ENCODE measurements at regions not wholly inside any gene's neighbourhood (a gene's known extent, or its start where the extent isn't known, plus 50 kb on each side); places are given as distances from the start of the nearest gene placed in this dataset.

DNA sequence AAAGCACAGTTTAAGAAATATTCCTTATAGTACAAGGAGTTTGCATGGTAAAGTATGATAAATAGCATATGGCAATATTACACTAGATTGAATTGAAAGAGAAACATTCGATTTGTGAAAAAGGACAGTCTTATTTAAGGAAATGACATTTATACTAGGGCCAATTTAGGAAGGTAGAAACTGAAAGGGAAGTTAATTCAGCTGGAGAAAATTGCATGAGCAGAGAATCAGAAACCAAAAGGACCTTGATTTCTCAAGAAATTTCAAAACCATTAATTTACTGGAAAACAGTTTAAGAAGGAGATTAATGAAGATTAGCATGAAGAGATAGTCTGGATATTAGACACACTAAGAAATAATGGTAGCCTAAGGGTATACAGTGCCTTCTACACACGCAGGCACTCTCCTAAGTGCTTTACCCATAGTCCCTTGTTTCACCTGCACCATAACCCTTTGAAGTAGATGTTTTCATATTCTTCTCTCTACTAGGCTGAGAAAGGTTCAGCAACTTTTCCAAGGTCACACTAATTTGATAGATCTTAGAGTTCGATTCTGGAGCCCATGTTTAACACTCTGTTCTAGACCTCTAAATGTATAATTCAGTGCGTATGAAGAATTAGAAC, 259.1 kb upstream of the SLIT2 start:
- no peak for DNase-seq (ENCODE audit: low read depth)

DNA sequence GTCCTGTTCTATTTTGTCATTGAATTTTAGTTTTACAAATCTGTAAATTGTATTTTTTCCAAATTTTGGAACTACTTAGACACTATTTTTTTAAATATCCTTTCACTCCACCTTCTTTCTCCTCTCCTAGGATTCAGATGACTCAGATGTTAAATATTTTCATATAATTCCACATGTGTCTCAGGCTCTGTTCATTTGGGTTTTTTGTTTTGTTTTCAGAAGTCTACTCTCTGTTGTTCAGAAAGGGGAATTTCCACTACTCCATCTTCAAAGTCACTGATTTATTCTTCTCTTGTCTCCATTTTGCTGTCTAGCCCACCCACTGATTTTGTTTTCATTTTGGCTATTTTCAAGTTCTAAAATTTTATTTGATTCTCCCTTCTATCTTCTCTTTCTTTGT, 264.0 kb upstream of the SLIT2 start:
- no peak for DNase-seq (ENCODE audit: low read depth)

DNA sequence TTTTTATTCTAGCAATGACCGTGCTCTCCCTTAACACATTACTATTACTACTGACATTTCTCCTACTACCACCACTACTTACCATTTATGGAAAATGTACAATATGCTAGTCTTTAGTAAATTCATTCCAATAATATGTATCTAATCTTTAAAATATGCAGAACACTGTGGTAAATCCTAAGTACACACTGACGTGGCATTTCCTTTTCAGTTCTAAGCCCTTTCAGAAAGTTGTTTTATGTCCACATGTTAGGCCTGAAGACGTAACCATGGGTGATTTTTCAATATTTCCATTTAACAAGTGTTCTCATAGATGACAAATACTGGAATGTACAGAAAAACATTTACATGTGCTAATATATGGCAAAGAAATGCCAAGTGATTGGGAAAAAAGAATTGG, 268.6 kb upstream of the SLIT2 start:
- DNase-seq (ENCODE audit: low read depth) = no peak

DNA sequence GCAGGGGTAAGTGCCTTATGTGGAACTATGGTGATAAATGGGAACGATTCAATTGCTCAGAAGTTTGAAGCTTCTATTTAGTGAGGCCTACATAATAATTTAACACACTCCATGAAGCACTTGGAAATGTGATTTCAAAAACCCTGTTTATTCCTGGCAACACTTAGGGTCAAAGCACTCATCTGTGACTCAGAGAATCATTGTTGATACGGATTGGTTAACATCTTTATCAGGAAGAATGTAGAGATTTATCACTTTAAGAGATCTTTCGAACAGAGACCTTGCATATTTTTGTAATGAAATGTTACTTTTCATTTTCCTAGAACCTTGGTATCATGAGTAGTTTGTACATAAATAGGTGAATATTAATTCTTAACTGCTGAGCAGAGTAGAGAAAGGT, 269.1 kb upstream of the SLIT2 start:
- no peak for DNase-seq (ENCODE audit: low read depth)

DNA sequence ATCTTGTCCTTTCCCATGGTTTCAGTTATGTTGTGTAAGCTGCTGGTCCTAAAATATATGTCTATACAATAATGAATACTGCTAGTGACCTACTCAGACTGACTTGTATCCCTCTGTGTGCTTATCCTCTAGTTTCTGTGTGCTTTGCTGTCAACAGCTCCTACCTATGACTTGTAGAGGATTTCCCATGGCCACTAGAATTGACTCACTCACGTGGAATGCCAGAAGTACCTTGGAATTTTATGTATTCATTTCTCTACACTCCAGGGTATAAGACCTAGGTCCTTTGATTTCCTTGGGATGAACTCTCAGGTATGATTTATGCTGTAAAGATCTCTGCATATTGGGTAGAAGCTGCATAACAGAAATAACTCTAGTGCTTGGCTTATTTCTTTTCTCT, 279.9 kb upstream of the SLIT2 start:
- DNase-seq (ENCODE audit: low read depth) = no peak

DNA sequence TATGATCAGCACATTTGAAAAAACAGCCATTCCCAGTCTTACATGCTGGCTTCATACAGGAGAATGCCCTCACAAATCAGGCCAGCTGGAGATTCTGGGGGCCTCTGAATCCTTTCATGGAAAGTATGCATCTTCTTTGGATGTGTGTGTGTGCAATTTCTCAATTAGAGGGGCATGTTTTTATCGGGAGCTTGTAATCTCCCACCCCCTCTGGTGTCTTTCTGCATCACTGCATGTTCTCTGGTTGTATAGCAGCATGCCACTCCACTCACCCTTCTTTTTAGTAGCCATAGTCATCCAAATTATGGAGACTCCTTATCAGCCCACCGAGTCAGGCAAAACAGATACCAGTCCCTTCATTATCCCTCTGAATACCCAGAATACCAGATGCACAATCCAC, 282.2 kb upstream of the SLIT2 start:
- no peak for DNase-seq (ENCODE audit: low read depth)

DNA sequence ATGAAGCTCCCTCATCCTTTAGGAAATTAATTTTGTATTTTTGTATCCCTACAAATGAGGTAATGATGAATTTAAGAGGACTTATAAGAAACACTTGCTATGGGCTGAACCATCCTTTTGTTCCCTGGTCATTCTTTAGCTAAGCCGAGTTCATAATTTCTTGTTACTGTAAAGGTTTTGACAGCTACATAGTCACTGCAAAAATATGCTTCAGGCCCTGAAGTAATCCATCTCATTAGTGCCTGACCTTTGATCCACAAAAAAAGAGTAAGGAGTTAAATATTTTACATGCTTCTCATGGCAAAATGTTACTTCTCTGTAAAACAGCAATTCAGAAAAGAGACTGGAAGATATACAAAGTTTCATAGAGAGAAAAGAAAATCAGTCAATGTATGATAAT, 290.6 kb upstream of the SLIT2 start:
- DNase-seq (ENCODE audit: low read depth) = no peak

DNA sequence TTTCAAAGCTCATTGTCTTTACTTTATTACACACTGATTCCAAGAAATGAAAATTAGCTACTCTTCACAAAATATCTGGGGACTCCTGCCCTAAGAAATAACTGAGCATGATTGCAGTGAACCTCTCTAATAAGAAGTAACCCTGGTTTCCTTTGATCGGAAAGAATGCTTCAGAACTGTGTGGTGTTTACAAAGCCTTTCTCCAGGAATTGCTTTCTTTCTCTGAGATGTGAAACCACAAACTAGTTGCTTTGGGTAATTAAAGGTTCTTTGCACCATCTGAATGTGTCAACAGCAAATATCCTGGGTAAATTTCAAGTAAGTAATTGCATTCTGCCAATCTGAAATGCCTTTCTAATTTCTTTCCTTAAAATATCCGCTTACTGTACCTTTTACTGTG, 292.9 kb upstream of the SLIT2 start:
- DNase-seq (ENCODE audit: low read depth) = no peak

DNA sequence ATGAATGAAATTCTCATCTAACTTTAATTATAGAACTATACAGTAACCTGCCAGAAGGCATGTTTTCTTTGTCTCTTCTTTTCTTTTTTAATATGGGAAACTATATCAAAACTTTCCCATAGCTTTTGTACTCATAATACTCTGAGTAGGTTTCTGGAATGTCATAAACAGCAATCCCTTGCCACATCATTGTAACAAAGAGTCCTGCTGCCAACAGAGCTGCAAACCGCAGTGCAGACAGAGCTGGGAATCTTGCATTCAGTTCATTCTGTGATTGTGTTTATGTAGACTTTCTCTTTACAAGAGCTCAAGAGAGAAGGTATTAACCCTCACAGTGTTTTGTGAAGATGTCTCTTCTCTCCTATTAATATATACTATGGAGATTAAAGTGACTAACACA, 304.4 kb upstream of the SLIT2 start:
- no peak for DNase-seq (ENCODE audit: low read depth)

DNA sequence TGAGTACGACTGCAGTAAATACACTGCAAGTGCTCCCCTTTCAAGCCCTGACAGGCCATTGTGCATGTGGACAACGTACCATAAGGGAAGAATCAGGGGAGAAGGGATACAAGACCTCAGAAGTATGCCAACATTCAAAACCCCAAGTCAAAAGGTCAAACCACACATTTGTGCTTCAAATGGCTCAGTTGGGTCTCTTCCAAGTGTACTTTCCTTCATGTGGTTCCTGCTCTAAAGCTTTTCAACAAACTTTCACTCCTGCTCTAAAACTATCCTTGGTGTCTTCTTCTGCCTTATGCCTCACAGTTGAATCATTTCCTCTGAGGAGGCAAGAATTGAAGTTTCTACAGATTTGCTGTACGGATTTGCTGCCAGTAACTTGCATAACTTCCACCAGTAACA, 305.7 kb upstream of the SLIT2 start:
- DNase-seq (ENCODE audit: low read depth) = no peak

DNA sequence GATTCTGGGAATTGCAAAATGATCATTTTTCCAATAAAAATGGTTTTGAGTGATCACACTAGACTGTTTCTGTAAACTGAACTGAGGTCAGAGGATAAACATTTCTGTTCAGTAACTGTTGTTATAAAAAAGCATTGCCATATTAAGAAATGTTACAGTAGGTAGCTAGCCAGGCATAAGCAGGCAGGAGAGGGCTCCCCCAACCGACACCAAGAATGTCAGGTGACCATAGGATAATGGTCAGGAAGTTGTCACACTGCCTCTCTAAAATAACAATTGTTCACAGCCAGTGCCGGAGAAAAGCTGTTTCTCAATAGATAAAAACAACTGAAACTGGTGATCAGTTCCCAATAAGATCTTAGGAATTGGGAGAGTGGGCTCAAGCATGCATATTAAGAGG, 306.2 kb upstream of the SLIT2 start:
- no peak for DNase-seq (ENCODE audit: low read depth)

DNA sequence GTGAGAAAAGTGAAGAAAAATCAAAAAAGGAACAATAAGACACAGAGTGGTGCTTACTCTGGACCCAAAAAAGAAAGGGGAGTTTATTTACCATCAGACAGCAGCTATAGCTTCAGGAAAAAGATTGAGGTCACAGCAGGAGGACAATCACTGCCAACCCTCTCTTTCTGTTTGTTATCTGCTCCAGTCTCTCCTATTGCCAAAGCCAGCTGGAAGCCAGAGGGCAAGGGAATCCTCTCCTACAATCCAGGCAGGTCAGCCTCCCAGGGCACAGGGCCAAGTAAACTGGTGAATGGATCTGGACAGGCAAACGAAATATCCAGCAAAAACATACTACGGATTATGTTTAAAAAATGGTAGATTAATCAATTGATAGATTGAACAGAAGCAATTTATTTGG, 306.9 kb upstream of the SLIT2 start:
- DNase-seq (ENCODE audit: low read depth) = no peak

DNA sequence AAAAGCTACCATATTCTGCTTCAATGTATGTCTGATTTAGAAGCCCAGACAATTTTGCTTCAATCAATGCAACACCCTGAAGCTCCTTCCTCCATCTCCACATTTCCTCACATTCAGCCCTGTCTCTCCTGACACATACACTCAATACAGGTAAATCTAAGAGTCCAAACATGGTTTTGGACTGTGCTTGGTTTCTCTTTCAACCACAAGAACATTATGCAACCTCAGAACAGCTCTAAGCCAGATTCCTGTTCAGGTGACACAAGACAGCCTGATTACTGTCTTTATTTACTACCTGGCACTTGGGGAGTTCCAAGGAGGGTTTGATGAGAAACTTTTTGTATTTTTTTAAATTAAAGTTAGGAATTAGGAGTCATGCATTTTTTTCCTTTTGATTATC, 307.5 kb upstream of the SLIT2 start:
- no peak for DNase-seq (ENCODE audit: low read depth)

DNA sequence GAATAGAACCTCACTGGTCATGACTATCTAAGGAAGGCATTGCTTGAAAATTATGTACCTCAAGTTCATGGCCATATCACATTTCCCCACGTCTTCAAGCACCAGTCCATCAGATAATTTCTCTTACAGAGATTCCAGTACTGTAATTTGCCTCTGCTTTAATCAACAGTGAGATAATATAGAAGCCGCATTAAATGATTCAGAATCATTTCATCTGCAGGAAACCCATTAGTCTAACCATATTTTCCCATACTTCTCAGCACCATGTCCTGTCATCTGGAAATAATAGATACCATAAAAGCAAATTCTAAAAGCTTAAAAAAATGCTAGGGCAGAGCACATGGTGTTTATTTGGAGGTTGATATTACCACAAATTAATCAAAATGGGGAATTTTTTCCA, 310.3 kb upstream of the SLIT2 start:
- no peak for DNase-seq (ENCODE audit: low read depth)

DNA sequence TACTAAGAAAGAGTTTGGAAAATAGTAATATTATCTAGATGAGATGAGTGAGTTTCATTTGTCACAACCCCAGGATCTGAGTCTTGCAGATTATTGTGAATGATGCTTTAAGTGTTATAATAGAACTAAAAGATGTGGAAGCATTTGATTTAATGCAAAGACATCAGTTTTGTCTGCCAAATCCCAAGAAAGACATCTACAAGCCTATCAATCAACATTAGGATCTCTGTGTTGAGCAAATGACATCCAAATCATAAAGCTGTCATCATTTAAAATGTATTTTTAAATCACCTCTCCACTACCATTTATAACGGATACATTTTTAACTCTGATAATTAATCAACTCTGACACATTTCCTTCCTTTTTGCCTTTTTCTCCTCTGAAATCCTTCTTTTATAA, 310.8 kb upstream of the SLIT2 start:
- DNase-seq (ENCODE audit: low read depth) = no peak

DNA sequence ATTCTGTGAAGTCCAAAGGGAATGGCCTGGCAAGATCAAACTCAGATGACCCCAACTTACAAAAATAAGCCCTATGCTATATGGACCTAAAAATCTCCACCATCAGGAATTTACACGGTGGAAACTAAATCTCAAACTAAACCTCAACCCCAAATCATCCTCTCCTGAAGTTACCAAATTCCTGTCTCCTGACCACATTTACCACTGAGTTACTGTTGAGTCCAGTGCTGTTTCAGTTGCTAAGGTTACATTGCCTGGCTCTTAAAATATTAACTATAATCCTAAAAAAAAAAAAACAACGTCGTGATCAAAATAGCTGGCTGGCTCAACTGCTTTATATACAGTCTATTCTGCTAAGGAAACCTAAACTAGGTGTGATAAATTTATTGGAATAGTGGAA, 315.2 kb upstream of the SLIT2 start:
- DNase-seq (ENCODE audit: low read depth) = no peak

DNA sequence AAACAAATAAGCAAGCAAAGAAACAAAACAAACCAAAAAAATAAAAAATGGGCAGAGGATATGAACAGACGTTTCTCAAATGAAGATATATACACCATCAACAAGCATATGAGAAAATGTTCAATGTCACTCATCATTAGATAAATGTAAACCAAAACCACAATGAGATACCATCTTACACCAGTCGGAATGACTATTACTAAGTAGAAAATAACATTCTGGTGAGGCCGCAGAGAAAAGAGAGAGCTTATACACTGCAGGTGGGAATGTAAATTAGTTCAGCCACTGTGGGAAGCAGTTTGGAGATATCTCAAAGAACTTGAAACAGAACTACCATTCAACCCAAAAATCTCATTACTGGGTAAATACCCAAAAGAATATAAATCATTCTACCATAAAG, 321.0 kb upstream of the SLIT2 start:
- DNase-seq (ENCODE audit: low read depth) = no peak

DNA sequence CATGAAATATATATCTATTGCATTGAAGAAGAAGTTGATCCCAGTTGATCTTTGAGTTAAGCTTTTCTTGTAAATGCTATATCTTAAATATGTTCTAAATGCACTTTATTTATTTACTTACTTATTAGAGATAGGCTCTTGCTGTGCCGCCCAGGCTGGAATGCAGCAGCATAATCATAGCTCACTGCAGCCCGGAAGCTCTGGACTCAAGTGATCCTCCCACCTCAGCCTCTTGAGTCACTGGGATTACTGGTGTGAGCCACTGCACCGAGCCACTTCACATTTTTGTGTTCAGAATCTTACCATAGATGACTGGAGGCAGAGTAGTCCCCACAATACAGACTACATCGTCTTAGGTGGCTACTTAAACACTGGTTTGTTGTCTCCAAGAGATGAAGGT, 324.3 kb upstream of the SLIT2 start:
- no peak for DNase-seq (ENCODE audit: low read depth)

DNA sequence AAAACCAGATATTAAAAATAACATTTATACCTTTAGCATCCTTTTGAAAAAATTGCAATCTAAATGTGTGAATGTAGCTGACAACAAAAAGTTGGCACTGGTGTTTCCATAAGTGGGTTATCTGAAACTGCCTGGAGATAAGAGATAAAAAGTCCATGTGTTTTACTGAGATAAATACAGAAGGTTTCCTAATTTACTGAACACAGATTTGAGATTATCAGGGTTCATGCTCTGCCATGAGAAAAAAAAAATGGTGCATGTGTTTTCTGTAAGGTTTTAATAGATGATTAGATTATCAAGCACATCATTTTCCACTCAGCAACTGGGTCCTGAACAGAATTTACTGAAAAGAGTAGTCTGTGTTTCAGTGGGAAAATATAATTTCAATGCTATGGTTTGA, 326.2 kb upstream of the SLIT2 start:
- no peak for DNase-seq (ENCODE audit: low read depth)

DNA sequence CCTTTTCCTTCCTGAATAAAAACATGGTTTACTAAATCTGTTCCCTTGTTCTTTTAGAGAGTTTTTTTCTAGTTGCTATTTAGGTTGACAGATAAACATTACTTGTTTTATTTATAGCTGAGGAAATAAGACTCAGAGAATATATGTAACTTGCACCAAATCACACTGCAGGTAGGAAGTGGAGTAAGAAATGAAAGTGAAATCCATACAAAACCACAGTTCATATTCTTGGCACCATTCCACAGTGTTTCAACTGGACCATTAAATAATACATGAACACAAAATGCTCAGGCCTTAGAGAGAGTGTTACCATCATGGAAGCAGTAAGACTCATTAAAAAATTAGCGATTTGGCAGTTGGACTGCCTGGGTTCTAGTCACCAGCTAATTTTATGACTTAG, 326.9 kb upstream of the SLIT2 start:
- DNase-seq (ENCODE audit: low read depth) = no peak

DNA sequence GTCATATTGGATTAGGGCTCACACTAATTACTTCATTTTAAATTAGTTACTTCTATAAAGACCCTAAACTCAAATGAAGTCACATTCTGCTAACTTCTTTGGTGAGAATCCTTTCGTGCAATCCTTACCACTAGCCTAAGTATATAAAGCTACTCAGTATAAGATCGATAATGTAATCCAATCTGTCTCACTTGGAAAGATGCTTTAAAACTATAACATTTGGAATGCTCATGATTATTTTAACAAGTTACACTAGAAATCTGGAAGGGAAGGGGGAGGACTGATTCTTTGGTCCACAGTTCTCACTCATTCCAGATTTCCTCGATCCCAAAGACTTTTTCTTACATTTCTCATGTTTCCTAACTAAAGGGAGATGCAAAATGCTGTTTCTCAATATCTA, 336.4 kb upstream of the SLIT2 start:
- DNase-seq (ENCODE audit: low read depth) = no peak

DNA sequence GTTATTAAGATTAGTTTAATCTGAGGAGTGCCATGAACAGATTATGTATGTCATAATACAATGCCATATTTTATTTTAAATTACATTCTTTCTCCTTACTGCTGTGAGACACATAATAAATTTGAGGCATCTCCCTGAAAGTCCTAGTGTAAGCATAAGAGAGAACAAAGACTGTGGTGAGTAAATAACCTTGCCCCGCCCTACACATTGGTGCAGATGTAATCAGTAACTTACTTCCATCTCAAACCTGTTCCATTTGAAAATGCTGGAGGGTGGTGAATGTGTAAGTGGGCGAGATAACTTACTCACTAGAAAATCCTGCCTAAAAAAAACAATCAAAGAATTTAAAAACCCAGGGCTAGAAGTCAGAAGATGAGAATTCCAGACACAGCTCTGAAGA, 338.1 kb upstream of the SLIT2 start:
- no peak for DNase-seq (ENCODE audit: low read depth)

DNA sequence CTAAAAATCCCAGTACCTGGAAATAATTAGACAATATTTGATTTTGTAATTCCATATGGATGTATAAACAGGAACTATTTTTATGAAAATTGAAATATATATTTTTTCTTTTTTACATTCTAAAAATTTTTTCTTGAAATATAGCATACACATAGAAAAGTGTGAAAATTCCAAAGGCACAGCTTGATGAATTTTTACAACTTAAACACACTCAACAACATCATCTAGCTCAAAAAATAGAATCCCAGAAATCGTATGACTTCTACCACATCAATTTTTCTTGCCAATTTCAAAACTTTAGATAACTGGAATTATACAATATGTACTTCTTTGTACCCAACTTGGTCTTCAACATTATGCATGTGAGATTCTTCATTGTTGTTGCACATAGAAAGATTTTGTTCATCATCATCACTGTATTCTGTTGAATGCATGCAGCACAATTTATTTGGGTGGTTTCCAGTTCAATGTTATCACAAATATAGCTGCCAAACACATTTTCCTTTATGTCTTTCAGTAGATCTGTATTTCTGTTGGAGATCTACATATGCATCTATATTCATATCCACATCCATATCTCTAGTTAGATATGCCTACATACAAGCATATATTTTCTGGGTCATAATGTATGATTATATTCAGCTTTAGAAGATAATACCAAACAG, 340.7 kb upstream of the SLIT2 start:
- DNase-seq (ENCODE audit: low read depth) = no peak

DNA sequence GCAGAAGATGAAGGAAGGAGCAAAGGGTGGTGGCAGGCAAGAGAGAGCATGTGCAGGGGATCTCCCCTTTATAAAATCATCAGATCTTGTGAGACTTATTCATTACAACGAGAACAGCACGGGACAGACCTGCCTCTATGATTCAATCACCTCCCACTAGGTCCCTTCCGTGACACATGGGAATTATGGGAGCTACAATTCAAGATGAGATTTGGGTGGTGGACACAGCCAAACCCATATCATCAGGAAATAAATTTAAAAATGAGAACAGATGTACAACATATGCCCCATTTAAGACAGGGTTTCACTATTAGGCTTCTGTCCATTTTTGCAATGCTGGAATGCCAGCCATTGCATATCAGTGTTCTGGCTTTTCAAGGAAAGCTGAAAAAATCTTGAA, 346.7 kb upstream of the SLIT2 start:
- no peak for DNase-seq (ENCODE audit: low read depth)

DNA sequence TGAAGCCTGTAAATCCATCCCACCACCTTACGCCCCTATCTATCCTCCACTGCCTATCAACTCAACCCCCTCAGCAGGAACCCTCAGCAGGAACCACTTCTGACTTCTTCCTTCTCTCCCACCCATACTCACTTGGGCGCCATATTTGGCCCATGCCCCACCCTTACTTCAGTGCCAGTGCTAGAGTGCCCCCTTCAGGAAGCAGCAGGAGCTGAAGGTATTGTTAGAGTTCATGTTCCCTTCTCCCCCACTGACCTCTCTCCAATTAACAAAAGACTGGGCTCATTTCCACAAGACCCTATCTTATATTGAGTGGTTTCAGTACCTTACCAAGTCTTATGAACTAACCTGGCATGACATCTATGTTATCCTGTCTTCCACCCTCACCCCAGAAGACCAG, 363.1 kb upstream of the SLIT2 start:
- no peak for DNase-seq (ENCODE audit: low read depth)
